ENCODE measurements at regions not wholly inside any gene's neighbourhood (a gene's known extent, or its start where the extent isn't known, plus 50 kb on each side); places are given as distances from the start of the nearest gene placed in this dataset.

GRCh38 chr13:54934121-54934520, 1905.5 kb downstream of the OLFM4 start:
- ChIA-PET POLR2A (no interaction called here), CTCF (no interaction called here)
- DNase-seq (ENCODE audit: extremely low spot score), result no peak
- TF ChIP-seq FOXM1 (IDR thresholded peaks at IDR 0.05; ENCODE audit: borderline replicate concordance) (no peak), SUZ12 (IDR thresholded peaks at IDR 0.05) (no peak), FOXA1 (IDR thresholded peaks at IDR 0.05) (no peak), NFRKB (IDR thresholded peaks at IDR 0.05) (no peak), HDGF (IDR thresholded peaks at IDR 0.05; ENCODE audit: borderline replicate concordance) (no peak), TARDBP (IDR thresholded peaks at IDR 0.05) (no peak), SP1 (IDR thresholded peaks at IDR 0.05) (no peak), CTBP1 (IDR thresholded peaks at IDR 0.05; ENCODE audit: borderline replicate concordance) (no peak), PKNOX1 (IDR thresholded peaks at IDR 0.05) (no peak), LEF1 (IDR thresholded peaks at IDR 0.05; ENCODE audit: borderline replicate concordance) (no peak), BHLHE40 (IDR thresholded peaks at IDR 0.05; ENCODE audit: borderline replicate concordance) (no peak), ELF4 (IDR thresholded peaks at IDR 0.05) (no peak)

DNA sequence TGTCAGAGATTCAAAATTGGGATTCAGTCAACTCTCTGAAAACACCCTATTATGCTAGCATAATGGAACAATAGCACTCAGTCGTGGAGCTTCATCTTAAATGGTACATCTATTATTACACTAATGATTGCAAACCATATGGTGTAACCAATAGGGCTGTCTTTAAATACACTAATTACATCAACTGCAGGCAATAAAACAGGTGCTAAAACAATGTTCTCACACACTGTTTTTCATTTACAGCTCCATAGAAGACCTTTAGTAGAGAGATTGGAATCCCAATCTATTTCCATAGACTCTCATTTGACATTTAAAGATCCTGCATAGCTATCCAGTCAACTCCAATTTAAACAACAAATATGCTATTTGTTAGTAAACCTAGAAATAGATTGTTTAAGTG, 1917.4 kb downstream of the OLFM4 start:
- CTCF ChIA-PET, result no interaction called here
- DNase-seq (ENCODE audit: extremely low spot score), result no peak
- TF ChIP-seq LEF1 (IDR thresholded peaks at IDR 0.05; ENCODE audit: borderline replicate concordance) (no peak), SP1 (IDR thresholded peaks at IDR 0.05) (no peak), FOXK2 (IDR thresholded peaks at IDR 0.05) (no peak), FOXA1 (IDR thresholded peaks at IDR 0.05) (no peak), ZNF384 (IDR thresholded peaks at IDR 0.05) (no peak), HDGF (IDR thresholded peaks at IDR 0.05; ENCODE audit: borderline replicate concordance) (no peak), FOXM1 (IDR thresholded peaks at IDR 0.05; ENCODE audit: borderline replicate concordance) (no peak), PKNOX1 (IDR thresholded peaks at IDR 0.05) (no peak), ARNT (IDR thresholded peaks at IDR 0.05) (no peak), TARDBP (IDR thresholded peaks at IDR 0.05) (no peak), SUZ12 (IDR thresholded peaks at IDR 0.05) (no peak), CTBP1 (IDR thresholded peaks at IDR 0.05; ENCODE audit: borderline replicate concordance) (no peak)
- POLR2A ChIA-PET, result no interaction called here

- DNase-seq (ENCODE audit: extremely low spot score), result no peak
- CTCF ChIA-PET, result no interaction called here
These were observed 1921.1 kb downstream of the OLFM4 start for GRCh38 chr13:54949735-54950134.

DNA sequence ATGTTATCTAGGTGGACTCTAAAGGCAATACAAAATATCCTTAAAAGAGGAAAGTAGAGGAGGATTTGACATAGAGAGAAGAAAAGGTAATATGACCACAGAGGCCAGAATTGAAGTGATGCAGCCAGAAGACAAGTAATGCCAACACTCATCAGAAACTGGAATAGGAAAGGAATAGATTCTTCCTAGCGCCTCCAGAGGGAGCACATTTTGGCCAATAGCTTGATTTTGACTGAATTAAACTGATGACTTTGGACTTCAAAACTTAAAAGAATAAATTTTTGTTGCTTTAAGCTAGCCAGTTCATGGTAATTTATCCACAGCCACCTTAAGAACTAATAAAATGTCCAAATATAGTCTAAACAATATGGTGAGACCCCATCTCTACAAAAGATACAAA, 1921.9 kb downstream of the OLFM4 start:
- CTCF ChIA-PET, result no interaction called here
- TF ChIP-seq ARNT (IDR thresholded peaks at IDR 0.05) (no peak), NFRKB (IDR thresholded peaks at IDR 0.05) (no peak), FOXK2 (IDR thresholded peaks at IDR 0.05) (no peak), L3MBTL2 (conservative IDR thresholded peaks at IDR 0.05) (no peak), FOXM1 (IDR thresholded peaks at IDR 0.05; ENCODE audit: borderline replicate concordance) (no peak), PKNOX1 (IDR thresholded peaks at IDR 0.05) (no peak), BHLHE40 (IDR thresholded peaks at IDR 0.05; ENCODE audit: borderline replicate concordance) (no peak), LEF1 (IDR thresholded peaks at IDR 0.05; ENCODE audit: borderline replicate concordance) (no peak), CTBP1 (IDR thresholded peaks at IDR 0.05; ENCODE audit: borderline replicate concordance) (no peak), ZNF384 (IDR thresholded peaks at IDR 0.05) (no peak), HDGF (IDR thresholded peaks at IDR 0.05; ENCODE audit: borderline replicate concordance) (no peak), SUZ12 (IDR thresholded peaks at IDR 0.05) (no peak), SP1 (IDR thresholded peaks at IDR 0.05) (no peak), ELF4 (IDR thresholded peaks at IDR 0.05) (no peak)
- no peak for DNase-seq (ENCODE audit: extremely low spot score)
- POLR2A ChIA-PET, result no interaction called here

More at GRCh38 chr13:54949735-54950134, 1921.1 kb downstream of the OLFM4 start:
- no peak for TF ChIP-seq ARNT (IDR thresholded peaks at IDR 0.05)
- no peak for TF ChIP-seq CTBP1 (IDR thresholded peaks at IDR 0.05; ENCODE audit: borderline replicate concordance)
- TF ChIP-seq FOXM1 (IDR thresholded peaks at IDR 0.05; ENCODE audit: borderline replicate concordance), result no peak
- no peak for TF ChIP-seq NFRKB (IDR thresholded peaks at IDR 0.05)
- no peak for TF ChIP-seq SUZ12 (IDR thresholded peaks at IDR 0.05)
- no peak for TF ChIP-seq HDGF (IDR thresholded peaks at IDR 0.05; ENCODE audit: borderline replicate concordance)
- no peak for TF ChIP-seq SP1 (IDR thresholded peaks at IDR 0.05)
- TF ChIP-seq LEF1 (IDR thresholded peaks at IDR 0.05; ENCODE audit: borderline replicate concordance), result no peak
- TF ChIP-seq TARDBP (IDR thresholded peaks at IDR 0.05), result no peak
- TF ChIP-seq FOXA1 (IDR thresholded peaks at IDR 0.05), result no peak
- POLR2A ChIA-PET, result no interaction called here

DNA sequence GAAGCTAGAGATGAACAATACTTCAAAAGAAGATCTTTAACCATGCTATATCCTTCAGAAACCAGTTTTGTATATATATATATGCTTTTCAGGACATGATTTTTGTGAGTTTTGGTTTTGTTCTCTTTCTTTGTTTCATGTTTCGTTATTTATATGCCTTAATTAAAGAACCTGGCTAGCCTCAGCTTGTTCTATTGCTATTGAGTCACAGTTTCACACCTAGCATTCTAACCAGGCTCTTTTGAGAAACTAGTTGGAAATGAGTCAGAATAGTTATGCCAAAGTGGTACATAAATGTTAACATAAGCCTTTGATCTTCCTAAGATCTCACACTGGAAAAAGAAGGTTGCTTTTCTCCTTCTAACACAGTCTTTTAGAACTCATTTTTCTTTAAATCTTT, 1925.2 kb downstream of the OLFM4 start:
- no peak for DNase-seq (ENCODE audit: extremely low spot score)
- POLR2A ChIA-PET, result no interaction called here
- CTCF ChIA-PET, result no interaction called here
- TF ChIP-seq SP1 (IDR thresholded peaks at IDR 0.05) (no peak), FOXA1 (IDR thresholded peaks at IDR 0.05) (no peak), FOXK2 (IDR thresholded peaks at IDR 0.05) (no peak), LEF1 (IDR thresholded peaks at IDR 0.05; ENCODE audit: borderline replicate concordance) (no peak), SUZ12 (IDR thresholded peaks at IDR 0.05) (no peak), HDGF (IDR thresholded peaks at IDR 0.05; ENCODE audit: borderline replicate concordance) (no peak), PKNOX1 (IDR thresholded peaks at IDR 0.05) (no peak), ELF4 (IDR thresholded peaks at IDR 0.05) (no peak), ARNT (IDR thresholded peaks at IDR 0.05) (no peak), NFRKB (IDR thresholded peaks at IDR 0.05) (no peak), CTBP1 (IDR thresholded peaks at IDR 0.05; ENCODE audit: borderline replicate concordance) (no peak), BHLHE40 (IDR thresholded peaks at IDR 0.05; ENCODE audit: borderline replicate concordance) (no peak), L3MBTL2 (conservative IDR thresholded peaks at IDR 0.05) (no peak), ZNF384 (IDR thresholded peaks at IDR 0.05) (no peak), FOXM1 (IDR thresholded peaks at IDR 0.05; ENCODE audit: borderline replicate concordance) (no peak), TARDBP (IDR thresholded peaks at IDR 0.05) (no peak)
